Osteoblast (primary cell): ENCODE measurements at regions not wholly inside any gene's neighbourhood (a gene's known extent, or its start where the extent isn't known, plus 50 kb on each side); places are given as distances from the start of the nearest gene placed in this dataset.

Source experiments
- DNase-seq: peaks from one replicate; pipeline ENCODE4 v3.0.0; 2011; ENCODE audit warnings: low spot score, mixed read lengths; ENCODE audit not compliant: insufficient read length; ENCODE audit errors: missing footprints
- H2AFZ ChIP-seq: 2 replicates; pipeline ENCODE4 v1.6.0; 2011; ENCODE audit warnings: mild to moderate bottlenecking, low read length
- H3K27ac ChIP-seq: 2 replicates; pipeline ENCODE4 v1.5.1; 2011; ENCODE audit warnings: mild to moderate bottlenecking, low read depth, low read length, moderate library complexity
- H3K27me3 ChIP-seq: 2 replicates; pipeline ENCODE4 v1.6.0; 2012; ENCODE audit warnings: mild to moderate bottlenecking, control low read depth, inconsistent platforms, low read length, moderate library complexity; ENCODE audit not compliant: insufficient read depth
- H3K36me3 ChIP-seq: 2 replicates; pipeline ENCODE4 v1.5.1; 2011; ENCODE audit warnings: mild to moderate bottlenecking, low read length, control low read depth, moderate library complexity; ENCODE audit not compliant: insufficient read depth
- H3K4me1 ChIP-seq: 2 replicates; pipeline ENCODE4 v1.5.1; 2011; ENCODE audit warnings: mild to moderate bottlenecking, low read length, control low read depth, moderate library complexity; ENCODE audit not compliant: insufficient read depth
- H3K4me2 ChIP-seq: 2 replicates; pipeline ENCODE4 v1.6.0; 2011; ENCODE audit warnings: mild to moderate bottlenecking, low read length; ENCODE audit not compliant: insufficient read depth
- H3K4me3 ChIP-seq: fragments of 200-600 bp; sonication (generic); 3 replicates; pipeline ENCODE4 v1.5.1; 2012; ENCODE audit warnings: mild to moderate bottlenecking, low read length, inconsistent platforms; ENCODE audit not compliant: insufficient read depth
- H3K79me2 ChIP-seq: 2 replicates; pipeline ENCODE4 v1.6.0; 2012; ENCODE audit warnings: mild to moderate bottlenecking, low read length, control low read depth, inconsistent platforms; ENCODE audit not compliant: insufficient read depth
- H3K9me3 ChIP-seq: 2 replicates; pipeline ENCODE4 v1.5.1; 2011; ENCODE audit warnings: low read depth, low read length, control low read depth
- H4K20me1 ChIP-seq: 2 replicates; pipeline ENCODE4 v1.6.0; 2012; ENCODE audit warnings: mild to moderate bottlenecking, low read length, control low read depth; ENCODE audit not compliant: insufficient read depth
- TF ChIP-seq, protein P1 (sequence below): IDR thresholded peaks from 2 replicates; pipeline ENCODE4 v1.5.1; 2011; ENCODE audit warnings: mild to moderate bottlenecking, low read depth, low read length, moderate library complexity; ENCODE audit errors: extremely low read depth

DNA sequence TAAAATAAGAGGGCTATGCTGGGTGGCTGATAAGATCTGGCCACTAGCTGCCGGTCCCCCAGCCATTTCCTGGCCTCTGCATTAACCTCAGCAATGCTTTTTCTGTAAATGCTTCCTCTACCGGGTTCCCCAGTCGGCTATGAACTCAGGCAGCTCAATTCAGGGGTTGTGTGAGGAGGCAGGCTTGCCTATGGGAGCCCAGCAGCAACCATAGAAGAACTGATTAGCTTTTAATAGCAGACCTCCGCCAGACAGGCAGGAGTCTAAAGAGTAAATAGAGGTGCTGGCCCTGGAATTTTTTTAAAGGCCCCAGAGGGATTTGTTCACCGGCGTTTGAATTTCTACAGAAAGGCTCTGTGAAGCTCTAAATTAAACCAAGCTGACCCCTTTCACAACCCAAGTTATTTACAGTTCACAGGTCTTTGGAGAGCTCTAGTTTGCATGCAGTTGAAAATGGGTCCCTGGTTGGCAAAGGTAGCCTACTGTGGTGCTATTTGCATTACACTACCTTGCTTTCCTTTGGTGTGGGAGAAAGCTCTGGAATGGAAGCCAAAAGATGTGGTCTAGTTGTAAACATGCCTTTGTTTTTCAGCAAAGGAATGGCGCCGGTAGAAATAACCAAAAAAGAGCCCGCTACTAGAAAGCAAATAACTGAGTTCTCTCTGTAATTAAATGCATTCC, 289.7 kb upstream of the SEMA6A start:
- H3K27me3 ChIP-seq = no peaks in the 10 kb centered on the region
- H3K79me2 ChIP-seq = no peaks in the 10 kb centered on the region
- peak; percentile 21 for DNase-seq
- H3K36me3 ChIP-seq = no peaks in the 10 kb centered on the region
- H2AFZ ChIP-seq = no peak overlapping the region
- H4K20me1 ChIP-seq = no peaks in the 10 kb centered on the region
- TF ChIP-seq, protein P1, sequence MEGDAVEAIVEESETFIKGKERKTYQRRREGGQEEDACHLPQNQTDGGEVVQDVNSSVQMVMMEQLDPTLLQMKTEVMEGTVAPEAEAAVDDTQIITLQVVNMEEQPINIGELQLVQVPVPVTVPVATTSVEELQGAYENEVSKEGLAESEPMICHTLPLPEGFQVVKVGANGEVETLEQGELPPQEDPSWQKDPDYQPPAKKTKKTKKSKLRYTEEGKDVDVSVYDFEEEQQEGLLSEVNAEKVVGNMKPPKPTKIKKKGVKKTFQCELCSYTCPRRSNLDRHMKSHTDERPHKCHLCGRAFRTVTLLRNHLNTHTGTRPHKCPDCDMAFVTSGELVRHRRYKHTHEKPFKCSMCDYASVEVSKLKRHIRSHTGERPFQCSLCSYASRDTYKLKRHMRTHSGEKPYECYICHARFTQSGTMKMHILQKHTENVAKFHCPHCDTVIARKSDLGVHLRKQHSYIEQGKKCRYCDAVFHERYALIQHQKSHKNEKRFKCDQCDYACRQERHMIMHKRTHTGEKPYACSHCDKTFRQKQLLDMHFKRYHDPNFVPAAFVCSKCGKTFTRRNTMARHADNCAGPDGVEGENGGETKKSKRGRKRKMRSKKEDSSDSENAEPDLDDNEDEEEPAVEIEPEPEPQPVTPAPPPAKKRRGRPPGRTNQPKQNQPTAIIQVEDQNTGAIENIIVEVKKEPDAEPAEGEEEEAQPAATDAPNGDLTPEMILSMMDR = no peak
- H3K9me3 ChIP-seq = no peaks in the 10 kb centered on the region
- H3K4me2 ChIP-seq = no peak overlapping the region
- no peaks in the 10 kb centered on the region for H3K4me1 ChIP-seq
- no peak overlapping the region for H3K4me3 ChIP-seq
- no peak overlapping the region for H3K27ac ChIP-seq

DNA sequence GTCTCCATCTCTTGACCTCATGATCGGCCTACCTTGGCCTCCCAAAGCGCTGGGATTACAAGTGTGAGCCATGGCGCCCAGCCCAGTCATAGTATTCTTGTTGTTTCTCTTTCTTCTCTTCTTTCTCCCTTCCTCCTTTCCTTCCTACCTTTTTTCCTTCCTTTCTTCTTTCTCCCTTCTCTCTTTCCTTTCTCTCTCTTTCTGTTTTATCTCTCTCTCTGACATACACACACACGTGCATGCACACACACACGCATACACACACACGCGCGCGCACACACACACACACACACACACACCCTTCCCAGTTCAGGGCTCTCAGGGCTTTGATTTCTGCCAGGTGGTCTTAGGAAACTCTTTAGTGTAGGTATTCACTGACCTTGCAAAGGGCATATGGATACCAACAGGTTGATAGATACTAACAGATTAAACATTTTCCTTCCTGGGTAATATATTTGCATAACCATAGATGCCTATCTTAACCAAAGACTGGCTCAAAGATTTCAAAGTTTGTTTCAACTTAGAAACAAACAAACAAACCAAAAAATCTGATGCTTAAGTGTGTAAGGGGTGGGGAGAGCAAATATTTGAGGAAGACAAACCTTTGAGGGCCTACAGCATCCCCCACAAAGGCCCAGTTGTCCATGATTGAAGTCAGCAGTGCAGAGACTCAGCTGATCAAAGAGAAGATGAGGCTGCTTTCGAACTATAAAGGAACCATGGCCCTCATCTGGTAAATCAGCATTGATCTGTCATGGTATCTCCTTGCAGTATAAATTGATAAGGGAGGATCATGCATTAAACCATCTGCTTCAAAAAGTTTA, 288.2 kb upstream of the SEMA6A start:
- DNase-seq = no peak
- no peaks in the 10 kb centered on the region for H3K27me3 ChIP-seq
- H2AFZ ChIP-seq = no peak overlapping the region
- TF ChIP-seq, protein P1 = no peak
- H3K4me3 ChIP-seq = no peak overlapping the region
- H3K36me3 ChIP-seq = no peaks in the 10 kb centered on the region
- no peaks in the 10 kb centered on the region for H3K79me2 ChIP-seq
- H3K9me3 ChIP-seq = no peaks in the 10 kb centered on the region
- no peaks in the 10 kb centered on the region for H3K4me1 ChIP-seq
- H4K20me1 ChIP-seq = no peaks in the 10 kb centered on the region
- no peak overlapping the region for H3K4me2 ChIP-seq
- H3K27ac ChIP-seq = no peak overlapping the region

DNA sequence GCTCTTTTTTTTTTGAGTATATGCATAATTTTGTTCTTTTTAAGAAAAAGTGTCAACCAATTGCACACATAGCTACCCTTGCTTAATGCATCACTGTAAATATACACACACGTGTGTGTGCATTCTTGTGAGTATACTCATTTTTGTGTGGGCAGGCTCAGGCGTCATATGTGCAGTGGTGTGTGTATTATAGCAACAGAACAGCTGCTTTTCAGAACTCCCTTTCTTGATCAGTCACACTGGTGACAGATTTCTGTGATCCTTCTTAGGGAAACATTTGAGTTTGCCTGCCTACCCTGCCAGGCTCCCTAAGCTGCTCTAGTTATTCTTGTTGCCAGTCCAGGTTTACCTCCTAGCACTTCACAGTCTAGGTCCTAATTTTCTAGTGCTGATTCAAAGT, 287.0 kb upstream of the SEMA6A start:
- Histone ChIP-seq H3K27me3 (no peaks in the 10 kb centered on the region), H3K27ac (no peak overlapping the region), H3K4me3 (no peak overlapping the region), H3K36me3 (no peaks in the 10 kb centered on the region), H2AFZ (no peak overlapping the region), H3K4me2 (no peak overlapping the region), H3K9me3 (no peaks in the 10 kb centered on the region), H3K4me1 (no peaks in the 10 kb centered on the region), H3K79me2 (no peaks in the 10 kb centered on the region), H4K20me1 (no peaks in the 10 kb centered on the region)
- no peak for DNase-seq
- TF ChIP-seq, protein P1 = no peak

DNA sequence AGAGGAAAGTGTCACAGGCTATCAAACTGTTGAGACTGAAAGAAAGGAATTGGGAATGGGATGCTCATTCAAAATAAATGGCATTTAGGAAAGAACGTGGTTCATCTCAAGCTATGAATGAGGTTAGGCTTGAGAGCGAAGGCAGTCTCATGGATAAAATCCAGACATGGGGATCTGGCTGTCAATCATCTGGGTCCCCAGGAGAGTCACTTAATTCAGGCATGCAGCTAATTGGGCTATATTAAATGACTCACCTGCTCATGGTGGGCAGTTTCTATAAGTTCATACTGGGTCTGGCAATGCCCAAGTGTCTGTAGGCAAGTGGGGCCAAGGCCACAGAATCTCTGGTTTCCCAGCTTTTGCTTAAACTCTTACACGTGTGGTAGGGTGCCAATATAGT, 286.5 kb upstream of the SEMA6A start:
- Histone ChIP-seq H3K9me3 (no peaks in the 10 kb centered on the region), H4K20me1 (no peaks in the 10 kb centered on the region), H3K4me1 (no peaks in the 10 kb centered on the region), H3K27me3 (no peaks in the 10 kb centered on the region), H3K27ac (no peak overlapping the region), H3K36me3 (no peaks in the 10 kb centered on the region), H3K4me2 (no peak overlapping the region), H2AFZ (no peak overlapping the region), H3K79me2 (no peaks in the 10 kb centered on the region), H3K4me3 (no peak overlapping the region)
- DNase-seq = no peak
- TF ChIP-seq, protein P1 = no peak
